ENCODE measurements at regions not wholly inside any gene's neighbourhood (a gene's known extent, or its start where the extent isn't known, plus 50 kb on each side); places are given as distances from the start of the nearest gene placed in this dataset.
A peak's percentile ranks its signal among the peaks of the same experiment; 100 is the strongest.

DNA sequence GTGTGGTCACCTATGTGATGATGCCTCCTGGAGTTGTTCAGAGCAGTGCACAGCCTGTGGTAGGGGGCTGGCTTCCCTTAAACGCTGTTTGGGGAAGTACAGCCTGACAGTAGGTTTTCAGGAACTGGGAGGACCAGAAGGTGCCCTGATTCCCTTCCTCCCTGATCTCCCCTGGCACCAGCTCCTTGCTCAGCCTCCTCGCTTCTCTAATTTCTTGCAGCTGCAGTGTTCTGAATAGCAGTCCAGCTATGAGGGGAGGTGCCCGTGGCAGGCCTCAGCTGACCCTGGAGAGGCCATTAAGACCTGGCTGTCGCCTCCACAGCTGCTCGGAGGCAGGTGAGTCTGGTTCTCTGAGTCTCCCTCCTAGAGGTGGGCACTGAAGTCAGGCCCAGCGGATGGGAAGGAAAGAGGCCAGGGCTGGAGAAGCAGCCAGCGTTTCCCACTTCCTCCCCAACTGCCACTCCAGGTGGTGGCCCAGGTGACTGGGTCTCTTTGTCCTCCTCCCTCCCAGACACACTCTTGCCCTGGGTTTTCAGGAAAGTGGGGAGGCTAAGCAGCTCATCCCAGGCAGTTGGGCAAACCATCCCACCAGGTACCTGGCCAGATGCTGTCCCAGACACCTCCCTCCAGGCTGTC, 52.0 kb upstream of the RPL11 start:
- DNase-seq (ENCODE audit: low read depth in 3 of 3, low spot score in 2 of 3), result no peak

DNA sequence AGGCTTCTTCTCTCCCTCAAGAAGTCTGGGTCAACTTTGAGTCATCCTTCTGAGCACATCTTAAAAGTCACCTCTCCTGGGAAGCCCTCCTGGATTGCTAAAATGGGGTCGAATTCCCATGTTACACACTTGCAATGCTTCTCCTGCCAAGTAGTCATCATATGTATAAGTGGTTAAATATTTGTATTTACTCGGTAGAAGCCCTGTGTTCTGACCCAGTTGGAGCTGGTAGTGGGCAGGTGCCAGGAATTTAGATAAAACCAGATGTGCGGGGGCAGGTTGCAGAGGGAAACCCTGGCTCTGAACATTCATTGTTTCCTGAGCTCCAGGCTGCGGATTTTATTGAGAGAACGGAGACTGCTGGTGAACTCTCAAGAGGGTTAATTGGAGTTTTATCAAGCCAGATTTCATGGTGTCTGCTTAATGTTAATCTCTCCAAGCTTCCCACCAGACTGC, 52.8 kb upstream of the RPL11 start:
- no peak for DNase-seq (ENCODE audit: low read depth in 3 of 3, low spot score in 2 of 3)

DNA sequence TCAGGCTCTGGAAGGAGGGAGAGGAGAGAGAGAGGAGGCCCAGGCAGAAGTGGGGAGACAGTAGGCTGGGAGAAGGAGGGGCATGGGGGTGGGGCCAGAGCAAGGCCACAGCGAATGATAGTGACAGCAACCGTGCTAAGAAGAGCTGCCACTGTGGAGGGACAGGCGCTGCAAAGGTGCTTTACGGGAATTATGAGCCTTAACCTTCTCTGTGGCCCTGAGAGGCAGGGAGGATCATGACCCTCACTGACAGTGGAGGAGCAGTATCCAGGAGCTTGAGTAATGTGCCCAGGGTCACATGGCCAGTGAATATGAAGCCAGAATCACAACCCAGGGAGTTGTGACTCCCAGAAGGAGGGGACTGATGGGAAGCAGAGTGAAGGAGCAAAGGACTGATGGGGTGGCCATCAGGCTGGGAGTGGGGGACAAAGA, 53.4 kb upstream of the RPL11 start:
- no peak for DNase-seq (ENCODE audit: low read depth in 3 of 3, low spot score in 2 of 3)

DNA sequence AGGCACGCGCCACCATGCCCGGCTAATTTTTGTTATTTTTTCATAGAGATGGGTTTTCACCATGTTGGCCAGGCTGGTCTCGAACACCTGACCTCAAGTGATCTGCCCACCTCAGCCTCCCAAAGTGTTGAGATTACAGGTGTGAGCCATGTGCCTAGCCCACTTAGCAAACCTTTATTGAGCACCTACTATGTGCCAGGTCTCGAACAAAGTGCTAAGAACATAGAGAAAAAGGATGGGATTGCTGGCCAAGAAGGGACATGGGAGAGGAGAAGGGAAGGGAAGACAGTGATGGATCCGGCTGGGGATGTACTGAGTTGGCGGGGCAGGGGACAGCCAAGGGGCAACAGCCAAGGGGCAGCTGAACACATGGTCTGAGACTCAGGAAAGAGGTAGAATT, 55.6 kb upstream of the RPL11 start:
- DNase-seq (ENCODE audit: low read depth in 3 of 3, low spot score in 2 of 3), result no peak

- DNase-seq (ENCODE audit: low read depth in 3 of 3, low spot score in 2 of 3), result peak in 2 of 3 donors; percentile 65
Measured at GRCh38 chr1:23634840-23635651, 56.6 kb upstream of the RPL11 start.

GRCh38 chr1:23634518-23634839, 57.1 kb upstream of the RPL11 start:
- no peak for DNase-seq (ENCODE audit: low read depth in 3 of 3, low spot score in 2 of 3)

- DNase-seq (ENCODE audit: low read depth in 3 of 3, low spot score in 2 of 3), result no peak
Measured at GRCh38 chr1:23632479-23633160, 59.0 kb upstream of the RPL11 start.

GRCh38 chr1:23629708-23630290, 61.8 kb upstream of the RPL11 start:
- DNase-seq (ENCODE audit: low read depth in 3 of 3, low spot score in 2 of 3), result no peak

DNA sequence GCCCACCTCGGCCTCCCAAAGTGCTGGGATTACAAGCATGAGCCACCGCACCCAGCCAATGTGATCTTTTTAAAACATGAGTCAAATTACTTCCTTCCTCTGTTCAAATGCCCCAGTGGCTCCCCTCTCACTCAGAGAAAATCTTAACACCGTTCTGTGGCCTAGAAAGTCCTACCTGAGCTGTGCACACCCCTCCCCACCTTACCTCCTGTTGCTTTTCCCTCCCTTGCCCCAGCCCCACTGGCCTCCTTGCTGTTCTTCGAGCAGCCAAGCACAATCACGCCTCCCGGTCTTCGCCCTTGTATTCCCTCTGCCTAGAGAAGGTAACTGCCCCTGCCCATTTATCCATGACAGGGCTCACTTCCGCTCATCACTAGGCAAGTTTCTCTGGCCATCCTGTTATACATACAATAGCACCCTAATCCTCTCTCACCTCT, 62.6 kb upstream of the RPL11 start:
- DNase-seq (ENCODE audit: low read depth in 3 of 3, low spot score in 2 of 3), result no peak

DNA sequence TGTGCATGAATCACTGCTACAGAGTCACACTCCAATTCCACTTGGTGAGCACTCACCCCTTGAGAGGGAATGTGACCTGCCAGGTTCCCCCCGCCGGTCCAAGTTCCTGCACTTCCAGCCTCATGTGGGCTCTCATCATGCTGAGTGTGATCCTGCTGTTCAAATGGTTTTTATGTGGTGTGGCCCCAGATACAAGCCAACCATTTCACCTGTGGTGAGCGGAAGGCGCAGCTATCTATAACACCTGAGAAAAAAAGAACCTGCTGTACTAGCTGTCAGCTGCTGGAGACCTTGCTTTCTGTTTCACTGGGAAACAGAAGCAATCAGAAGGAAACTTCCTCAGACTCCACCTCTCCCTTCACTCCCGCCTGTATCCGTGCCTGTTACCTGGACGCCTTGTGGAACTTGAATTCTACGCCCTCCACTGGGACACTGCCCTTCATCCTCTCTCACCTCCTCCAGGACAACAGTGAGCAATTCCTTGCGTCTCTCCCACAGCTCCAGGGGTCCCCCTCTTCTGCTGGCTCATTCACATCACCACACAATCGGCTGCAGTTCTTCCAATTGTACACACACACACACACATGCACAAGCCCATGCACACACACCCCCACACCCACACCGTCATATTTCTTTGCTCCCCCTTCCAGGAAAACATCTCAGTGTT, 64.4 kb upstream of the RPL11 start:
- no peak for DNase-seq (ENCODE audit: low read depth in 3 of 3, low spot score in 2 of 3)

GRCh38 chr1:23625929-23626535, 65.6 kb upstream of the RPL11 start:
- DNase-seq (ENCODE audit: low read depth in 3 of 3, low spot score in 2 of 3), result no peak

- no peak for DNase-seq (ENCODE audit: low read depth in 3 of 3, low spot score in 2 of 3)
Measured at GRCh38 chr1:23625459-23625858, 66.1 kb upstream of the RPL11 start.

- no peak for DNase-seq (ENCODE audit: low read depth in 3 of 3, low spot score in 2 of 3)
Measured at GRCh38 chr1:23624440-23624839, 65.1 kb upstream of the ID3 start.

- no peak for DNase-seq (ENCODE audit: low read depth in 3 of 3, low spot score in 2 of 3)
Measured at GRCh38 chr1:23622284-23622683, 63.0 kb upstream of the ID3 start.

GRCh38 chr1:23620605-23621004, 61.3 kb upstream of the ID3 start:
- DNase-seq (ENCODE audit: low read depth in 3 of 3, low spot score in 2 of 3), result no peak

GRCh38 chr1:23619299-23620188, 60.2 kb upstream of the ID3 start:
- DNase-seq (ENCODE audit: low read depth in 3 of 3, low spot score in 2 of 3), result no peak

GRCh38 chr1:23618586-23619083, 59.3 kb upstream of the ID3 start:
- no peak for DNase-seq (ENCODE audit: low read depth in 3 of 3, low spot score in 2 of 3)

DNA sequence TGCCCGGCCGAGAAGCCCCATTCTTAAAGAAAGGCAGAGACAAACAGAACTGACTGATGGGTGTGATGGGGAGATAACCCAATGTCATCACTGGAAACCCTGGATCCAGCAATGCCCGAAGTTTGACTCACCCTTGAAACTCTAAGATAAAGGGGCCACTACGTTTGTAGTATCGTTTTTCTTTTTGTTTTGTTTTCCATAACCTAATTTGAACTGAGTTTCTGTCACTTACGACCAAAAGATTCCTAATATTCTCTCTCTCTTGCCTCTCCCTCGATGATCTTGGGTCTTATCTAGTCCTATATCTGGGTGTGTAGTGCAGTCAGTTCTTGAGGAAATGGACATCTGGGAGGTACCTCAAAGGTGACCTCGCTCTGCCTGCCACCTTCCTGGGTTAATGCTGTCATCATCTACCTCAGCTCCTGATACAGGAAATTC, 57.8 kb upstream of the ID3 start:
- no peak for DNase-seq (ENCODE audit: low read depth in 3 of 3, low spot score in 2 of 3)

DNA sequence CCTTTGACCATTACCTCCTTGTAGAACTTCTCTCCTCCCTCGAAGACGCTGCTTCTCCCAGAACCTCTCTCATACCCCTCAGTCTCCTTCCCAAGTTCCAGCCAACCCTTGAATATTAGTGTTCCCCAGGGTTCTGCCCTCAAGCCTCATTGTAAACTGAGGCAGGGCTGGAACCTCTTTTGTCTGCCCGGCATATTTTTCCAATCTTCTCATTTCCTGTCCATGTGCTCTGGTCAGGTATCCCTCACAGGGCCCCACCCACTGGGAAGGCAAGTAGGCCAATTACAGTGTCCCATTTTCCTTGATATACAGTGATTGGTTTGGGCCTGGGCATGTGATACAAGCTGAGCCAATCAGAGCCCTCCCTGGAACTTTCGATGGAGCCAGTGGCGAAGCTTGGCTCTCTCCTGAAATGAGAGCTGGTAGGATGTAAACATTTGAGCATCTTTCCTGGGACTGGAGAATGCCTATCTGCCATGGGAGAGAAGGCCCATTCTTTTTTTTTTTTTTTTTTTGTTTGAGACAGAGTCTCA, 57.1 kb upstream of the ID3 start:
- DNase-seq (ENCODE audit: low read depth in 3 of 3, low spot score in 2 of 3), result no peak

All from right renal cortex interstitium (tissue), 3 donors.